ENCODE measurements at regions not wholly inside any gene's neighbourhood (a gene's known extent, or its start where the extent isn't known, plus 50 kb on each side); places are given as distances from the start of the nearest gene placed in this dataset.

DNA sequence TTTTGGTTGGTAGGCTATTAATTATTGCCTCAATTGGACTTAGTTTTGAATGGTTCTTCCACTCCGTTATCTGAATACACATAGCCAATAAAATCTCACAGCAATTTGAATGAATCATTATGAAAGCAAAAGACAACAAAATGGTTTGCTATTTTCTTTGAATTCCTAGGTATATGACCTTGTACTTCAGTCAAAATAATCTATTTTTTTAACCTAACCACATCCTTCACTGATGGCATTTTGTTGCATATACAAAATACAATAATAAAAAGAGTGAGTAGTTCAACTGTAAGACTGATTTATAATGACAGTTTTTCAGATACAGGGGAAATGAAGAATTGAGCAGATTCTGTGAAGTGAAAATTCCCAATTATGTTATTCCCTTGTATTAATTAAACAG is 433.1 kb downstream of the HTR7 start:
- no peak for TF ChIP-seq EZH2phosphoT487 (conservative IDR thresholded peaks at IDR 0.05; ENCODE audit: low read length)
- TF ChIP-seq, protein P1, sequence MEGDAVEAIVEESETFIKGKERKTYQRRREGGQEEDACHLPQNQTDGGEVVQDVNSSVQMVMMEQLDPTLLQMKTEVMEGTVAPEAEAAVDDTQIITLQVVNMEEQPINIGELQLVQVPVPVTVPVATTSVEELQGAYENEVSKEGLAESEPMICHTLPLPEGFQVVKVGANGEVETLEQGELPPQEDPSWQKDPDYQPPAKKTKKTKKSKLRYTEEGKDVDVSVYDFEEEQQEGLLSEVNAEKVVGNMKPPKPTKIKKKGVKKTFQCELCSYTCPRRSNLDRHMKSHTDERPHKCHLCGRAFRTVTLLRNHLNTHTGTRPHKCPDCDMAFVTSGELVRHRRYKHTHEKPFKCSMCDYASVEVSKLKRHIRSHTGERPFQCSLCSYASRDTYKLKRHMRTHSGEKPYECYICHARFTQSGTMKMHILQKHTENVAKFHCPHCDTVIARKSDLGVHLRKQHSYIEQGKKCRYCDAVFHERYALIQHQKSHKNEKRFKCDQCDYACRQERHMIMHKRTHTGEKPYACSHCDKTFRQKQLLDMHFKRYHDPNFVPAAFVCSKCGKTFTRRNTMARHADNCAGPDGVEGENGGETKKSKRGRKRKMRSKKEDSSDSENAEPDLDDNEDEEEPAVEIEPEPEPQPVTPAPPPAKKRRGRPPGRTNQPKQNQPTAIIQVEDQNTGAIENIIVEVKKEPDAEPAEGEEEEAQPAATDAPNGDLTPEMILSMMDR (IDR thresholded peaks at IDR 0.05; ENCODE audit: insufficient read depth, low read length, poor library complexity, severe bottlenecking): no peak

All from SU-DHL-6 (cell line).